ENCODE measurements at regions not wholly inside any gene's neighbourhood (a gene's known extent, or its start where the extent isn't known, plus 50 kb on each side); places are given as distances from the start of the nearest gene placed in this dataset.

DNA sequence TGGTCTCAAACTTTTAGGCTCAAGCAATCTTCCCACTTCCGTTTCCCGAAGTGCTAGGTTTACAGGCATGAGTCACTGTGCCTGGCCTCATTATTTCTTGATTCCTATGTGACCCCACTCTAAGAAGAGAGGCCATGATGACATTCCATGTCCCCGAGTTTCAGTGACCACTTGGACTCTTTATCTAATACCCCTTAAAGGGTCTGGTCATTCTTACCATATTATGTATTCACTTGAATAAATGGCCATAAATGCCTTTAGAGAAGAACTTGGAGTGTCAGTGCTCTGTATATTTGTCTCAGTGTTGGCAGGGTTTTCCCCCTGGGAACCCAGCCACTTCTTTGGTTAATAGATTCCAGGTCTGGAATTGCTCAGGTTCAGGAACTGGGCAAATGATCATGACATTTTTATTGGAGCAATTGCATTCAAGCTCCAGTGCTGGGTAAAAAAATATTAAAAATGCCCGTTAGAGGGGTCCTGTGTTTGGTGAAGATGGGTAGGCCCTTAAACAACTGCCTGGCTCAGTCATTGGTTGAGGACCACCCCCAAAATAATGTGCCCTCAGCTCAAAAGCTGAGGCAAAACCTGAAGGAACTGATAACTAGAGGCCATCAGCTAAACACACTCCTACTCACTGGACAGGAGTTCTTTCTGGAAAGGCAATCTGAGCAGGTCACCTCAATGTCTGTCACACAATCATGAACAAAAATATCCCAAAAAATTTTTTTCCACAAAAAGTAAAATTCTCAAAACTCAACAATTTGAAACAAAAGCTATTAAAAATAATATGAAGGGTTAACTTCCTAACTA, 186.6 kb upstream of the ZNF608 start:
- TF ChIP-seq GATA3 (IDR thresholded peaks at IDR 0.05; ENCODE audit: low read depth, low read length) (no peak), GATA2 (IDR thresholded peaks at IDR 0.05; ENCODE audit: low read depth, low read length) (no peak)

- TF ChIP-seq GATA2 (IDR thresholded peaks at IDR 0.05; ENCODE audit: low read depth, low read length) (no peak), GATA3 (IDR thresholded peaks at IDR 0.05; ENCODE audit: low read depth, low read length) (no peak)
Observed at GRCh38 chr5:124935065-124935464, 188.6 kb upstream of the ZNF608 start.

GRCh38 chr5:124936626-124936933, 190.1 kb upstream of the ZNF608 start:
- TF ChIP-seq GATA2 (IDR thresholded peaks at IDR 0.05; ENCODE audit: low read depth, low read length) (no peak), GATA3 (IDR thresholded peaks at IDR 0.05; ENCODE audit: low read depth, low read length) (no peak)

DNA sequence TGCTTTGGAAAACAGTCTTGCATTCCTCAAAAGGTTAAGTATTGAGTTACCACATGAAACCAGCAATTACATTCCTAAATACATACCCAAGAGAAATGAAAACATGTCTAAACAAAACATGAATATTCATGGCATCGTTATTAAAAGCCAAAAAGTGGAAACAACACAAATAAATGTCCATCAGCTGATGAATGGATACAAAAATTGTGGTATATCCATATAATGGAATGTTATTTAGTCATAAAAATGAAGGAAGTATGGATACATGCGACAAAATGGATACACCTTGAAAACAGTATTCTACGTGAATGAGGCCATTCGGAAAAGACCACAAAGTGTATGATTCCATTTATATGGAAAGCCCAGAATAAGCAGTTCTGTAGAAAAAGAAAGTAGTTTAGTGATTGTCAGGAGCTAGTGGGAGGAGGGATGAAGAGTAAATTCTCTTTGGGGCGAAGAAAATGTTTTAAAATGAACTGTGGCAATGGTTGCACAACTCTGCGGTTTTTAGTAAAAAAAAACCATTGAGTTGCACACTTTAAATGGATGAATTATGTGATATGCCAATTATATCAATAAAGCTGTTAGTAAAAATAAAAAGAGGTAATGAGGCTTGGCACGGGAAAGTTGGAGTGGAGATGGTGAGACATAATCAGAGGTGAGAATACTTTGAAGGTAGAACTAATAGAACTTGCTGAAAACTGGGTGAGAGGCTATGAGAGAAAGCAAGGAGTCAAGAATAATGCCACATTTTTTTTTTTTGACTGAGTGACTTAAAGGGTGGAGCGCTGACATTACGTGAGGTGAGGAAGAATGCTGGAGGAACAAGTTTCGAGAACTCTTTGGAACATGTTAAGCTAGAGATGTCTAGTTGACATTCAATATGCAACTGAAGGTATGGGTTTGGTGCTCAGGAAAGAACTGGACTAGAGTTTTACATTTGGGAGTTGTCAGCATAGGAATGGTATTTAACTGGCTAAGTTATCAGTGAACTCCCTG, 194.9 kb upstream of the ZNF608 start:
- TF ChIP-seq GATA3 (IDR thresholded peaks at IDR 0.05; ENCODE audit: low read depth, low read length), result no peak
- no peak for TF ChIP-seq GATA2 (IDR thresholded peaks at IDR 0.05; ENCODE audit: low read depth, low read length)

- TF ChIP-seq GATA3 (IDR thresholded peaks at IDR 0.05; ENCODE audit: low read depth, low read length) (no peak), GATA2 (IDR thresholded peaks at IDR 0.05; ENCODE audit: low read depth, low read length) (no peak)
Observed at GRCh38 chr5:124948062-124948753, 201.8 kb upstream of the ZNF608 start.

- TF ChIP-seq GATA3 (IDR thresholded peaks at IDR 0.05; ENCODE audit: low read depth, low read length) (no peak), GATA2 (IDR thresholded peaks at IDR 0.05; ENCODE audit: low read depth, low read length) (no peak)
Observed at GRCh38 chr5:124948754-124949275, 202.4 kb upstream of the ZNF608 start.

- TF ChIP-seq GATA2 (IDR thresholded peaks at IDR 0.05; ENCODE audit: low read depth, low read length) (no peak), GATA3 (IDR thresholded peaks at IDR 0.05; ENCODE audit: low read depth, low read length) (no peak)
Observed at GRCh38 chr5:124949862-124950261, 203.4 kb upstream of the ZNF608 start.

DNA sequence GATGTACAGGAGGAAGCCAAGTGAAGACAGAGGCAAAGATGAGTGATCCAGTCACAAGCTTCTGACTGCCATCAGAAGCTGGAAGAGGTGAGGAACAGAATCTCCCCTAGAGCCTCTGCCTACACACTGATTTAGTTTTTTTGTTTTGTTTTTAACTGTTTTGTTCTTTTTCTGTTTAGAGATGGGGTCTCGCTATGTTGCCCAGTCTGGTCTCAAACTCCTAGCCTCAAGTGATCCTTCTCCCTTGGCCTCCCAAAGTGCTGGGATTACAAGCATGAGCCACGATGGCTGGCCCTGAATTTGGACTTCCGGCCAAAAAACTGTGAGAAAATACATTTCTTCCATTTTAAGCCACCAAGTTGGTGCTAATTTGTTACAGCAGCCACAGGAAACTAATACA, 204.7 kb upstream of the ZNF608 start:
- no peak for TF ChIP-seq GATA3 (IDR thresholded peaks at IDR 0.05; ENCODE audit: low read depth, low read length)
- no peak for TF ChIP-seq GATA2 (IDR thresholded peaks at IDR 0.05; ENCODE audit: low read depth, low read length)

- no peak for TF ChIP-seq GATA2 (IDR thresholded peaks at IDR 0.05; ENCODE audit: low read depth, low read length)
- no peak for TF ChIP-seq GATA3 (IDR thresholded peaks at IDR 0.05; ENCODE audit: low read depth, low read length)
Observed at GRCh38 chr5:124951661-124952060, 205.2 kb upstream of the ZNF608 start.

DNA sequence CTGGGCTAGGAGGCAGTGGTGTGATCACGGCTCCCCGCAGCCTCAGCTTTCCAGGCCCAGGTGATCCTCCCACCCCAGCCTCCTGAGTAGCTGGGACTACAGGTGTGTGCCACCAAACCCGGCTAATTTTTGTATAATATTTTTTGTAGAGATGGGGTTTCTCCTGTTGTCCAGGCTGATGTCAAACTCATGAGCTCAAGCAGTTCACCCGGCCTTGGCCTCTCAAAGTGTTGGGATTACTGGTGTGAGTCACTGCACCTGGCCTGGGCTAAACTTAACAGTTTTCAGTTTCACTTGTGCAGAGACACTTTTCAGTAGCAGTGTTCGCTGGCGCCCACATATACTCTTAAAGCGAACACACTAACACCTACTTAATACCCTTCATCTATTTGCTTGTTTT, 205.6 kb upstream of the ZNF608 start:
- TF ChIP-seq GATA3 (IDR thresholded peaks at IDR 0.05; ENCODE audit: low read depth, low read length) (no peak), GATA2 (IDR thresholded peaks at IDR 0.05; ENCODE audit: low read depth, low read length) (no peak)

- no peak for TF ChIP-seq GATA2 (IDR thresholded peaks at IDR 0.05; ENCODE audit: low read depth, low read length)
- TF ChIP-seq GATA3 (IDR thresholded peaks at IDR 0.05; ENCODE audit: low read depth, low read length), result no peak
Observed at GRCh38 chr5:124952566-124952965, 206.1 kb upstream of the ZNF608 start.

DNA sequence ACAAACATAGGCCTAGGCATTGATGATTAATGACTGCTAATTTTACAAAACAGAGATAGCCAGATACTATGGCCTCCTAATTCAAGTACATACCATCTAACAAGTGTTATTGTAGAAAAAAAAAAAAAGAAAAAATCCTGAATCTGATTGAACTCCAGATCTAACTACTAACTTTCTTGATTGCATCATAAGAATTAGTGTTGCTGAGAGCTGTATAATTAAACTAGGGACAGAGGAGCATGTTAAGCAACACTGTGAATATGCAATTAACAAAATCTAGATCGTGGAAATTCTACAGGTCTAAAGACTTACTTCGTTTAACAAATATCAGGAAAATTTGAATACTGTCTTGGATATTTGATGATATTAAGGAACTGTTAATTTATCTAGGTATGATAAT, 208.3 kb upstream of the ZNF608 start:
- TF ChIP-seq GATA2 (IDR thresholded peaks at IDR 0.05; ENCODE audit: low read depth, low read length), result no peak
- no peak for TF ChIP-seq GATA3 (IDR thresholded peaks at IDR 0.05; ENCODE audit: low read depth, low read length)

- TF ChIP-seq GATA2 (IDR thresholded peaks at IDR 0.05; ENCODE audit: low read depth, low read length) (no peak), GATA3 (IDR thresholded peaks at IDR 0.05; ENCODE audit: low read depth, low read length) (no peak)
Observed at GRCh38 chr5:124956471-124957029, 210.1 kb upstream of the ZNF608 start.

DNA sequence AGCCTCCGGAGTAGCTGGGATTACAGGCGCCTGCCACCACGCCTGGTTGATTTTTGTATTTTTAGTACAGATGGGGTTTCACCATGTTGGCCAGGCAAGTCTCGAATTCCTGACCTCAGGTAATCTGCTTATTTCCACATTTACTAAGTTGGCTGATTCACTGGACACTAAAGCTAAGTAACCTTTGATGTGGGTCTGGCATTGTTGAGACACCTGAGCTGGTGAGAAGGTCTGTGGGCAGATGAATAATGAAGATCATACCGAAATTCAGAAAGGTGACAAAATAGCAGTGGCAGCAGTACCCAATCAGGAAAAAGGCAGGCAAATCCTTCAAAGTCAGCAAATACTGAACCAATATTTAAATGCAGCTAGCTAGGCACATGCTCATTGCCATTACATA, 210.6 kb upstream of the ZNF608 start:
- TF ChIP-seq GATA3 (IDR thresholded peaks at IDR 0.05; ENCODE audit: low read depth, low read length) (no peak), GATA2 (IDR thresholded peaks at IDR 0.05; ENCODE audit: low read depth, low read length) (no peak)

Data from SH-SY5Y (cell line).